ENCODE measurements at regions not wholly inside any gene's neighbourhood (a gene's known extent, or its start where the extent isn't known, plus 50 kb on each side); places are given as distances from the start of the nearest gene placed in this dataset.

GRCh38 chr5:167539747-167540146 is 751.7 kb upstream of the WWC1 start:
- H3K27me3 Mint-ChIP-seq = no peaks in the 10 kb centered on the region
- H3K36me3 Mint-ChIP-seq = no peaks in the 10 kb centered on the region
- no peaks in the 10 kb centered on the region for H3K4me1 Mint-ChIP-seq
- peaks cover 0 to 10% (median 5%) of the 10 kb centered on the region in 3 donors for H3K9me3 Mint-ChIP-seq
- H3K27ac Mint-ChIP-seq = no peak overlapping the region
- no peak overlapping the region for H3K4me3 Mint-ChIP-seq

GRCh38 chr5:167546270-167546669 is 745.2 kb upstream of the WWC1 start:
- no peaks in the 10 kb centered on the region for H3K36me3 Mint-ChIP-seq
- H3K27me3 Mint-ChIP-seq = no peaks in the 10 kb centered on the region
- H3K4me1 Mint-ChIP-seq = no peaks in the 10 kb centered on the region
- H3K9me3 Mint-ChIP-seq = peaks cover 0 to 18% (median 6%) of the 10 kb centered on the region in 3 donors
- no peak overlapping the region for H3K27ac Mint-ChIP-seq
- H3K4me3 Mint-ChIP-seq = no peak overlapping the region

- Mint-ChIP-seq H3K9me3 (peaks cover 2 to 3% (median 2%) of the 10 kb centered on the region in 3 donors), H3K27me3 (no peaks in the 10 kb centered on the region), H3K27ac (no peak overlapping the region), H3K4me3 (no peak overlapping the region), H3K4me1 (no peaks in the 10 kb centered on the region), H3K36me3 (no peaks in the 10 kb centered on the region)
Measured at GRCh38 chr5:167552356-167552755, 739.1 kb upstream of the WWC1 start.

- Mint-ChIP-seq H3K27me3 (no peaks in the 10 kb centered on the region), H3K9me3 (peaks cover 2 to 3% (median 2%) of the 10 kb centered on the region in 3 donors), H3K36me3 (no peaks in the 10 kb centered on the region), H3K4me1 (no peaks in the 10 kb centered on the region), H3K27ac (no peak overlapping the region), H3K4me3 (no peak overlapping the region)
Measured at GRCh38 chr5:167553511-167553910, 737.9 kb upstream of the WWC1 start.

- Mint-ChIP-seq H3K36me3 (no peaks in the 10 kb centered on the region), H3K4me3 (no peak overlapping the region), H3K4me1 (no peaks in the 10 kb centered on the region), H3K9me3 (peaks cover 2 to 3% (median 2%) of the 10 kb centered on the region in 3 donors), H3K27ac (no peak overlapping the region), H3K27me3 (no peaks in the 10 kb centered on the region)
Measured at GRCh38 chr5:167554564-167555290, 736.7 kb upstream of the WWC1 start.

GRCh38 chr5:167555565-167556166 is 735.8 kb upstream of the WWC1 start:
- no peaks in the 10 kb centered on the region for H3K27me3 Mint-ChIP-seq

GRCh38 chr5:167557359-167557758 is 734.1 kb upstream of the WWC1 start:
- Mint-ChIP-seq H3K27ac (no peak overlapping the region), H3K27me3 (no peaks in the 10 kb centered on the region), H3K4me3 (no peak overlapping the region), H3K4me1 (no peaks in the 10 kb centered on the region), H3K9me3 (peaks cover 0 to 4% (median 3%) of the 10 kb centered on the region in 3 donors), H3K36me3 (no peaks in the 10 kb centered on the region)

More at GRCh38 chr5:167555565-167556166, 735.8 kb upstream of the WWC1 start:
- H3K4me3 Mint-ChIP-seq = no peak overlapping the region
- H3K27ac Mint-ChIP-seq = no peak overlapping the region
- H3K36me3 Mint-ChIP-seq = no peaks in the 10 kb centered on the region
- H3K4me1 Mint-ChIP-seq = no peaks in the 10 kb centered on the region
- peaks cover 2 to 3% (median 2%) of the 10 kb centered on the region in 3 donors for H3K9me3 Mint-ChIP-seq

GRCh38 chr5:167561796-167562195 is 729.6 kb upstream of the WWC1 start:
- H3K27me3 Mint-ChIP-seq = no peaks in the 10 kb centered on the region
- H3K36me3 Mint-ChIP-seq = no peaks in the 10 kb centered on the region
- peaks cover 0 to 8% (median 5%) of the 10 kb centered on the region in 3 donors for H3K9me3 Mint-ChIP-seq
- no peaks in the 10 kb centered on the region for H3K4me1 Mint-ChIP-seq
- no peak overlapping the region for H3K27ac Mint-ChIP-seq
- H3K4me3 Mint-ChIP-seq = no peak overlapping the region

GRCh38 chr5:167564275-167564674 is 727.2 kb upstream of the WWC1 start:
- no peaks in the 10 kb centered on the region for H3K36me3 Mint-ChIP-seq
- no peaks in the 10 kb centered on the region for H3K4me1 Mint-ChIP-seq
- no peak overlapping the region for H3K4me3 Mint-ChIP-seq
- H3K27me3 Mint-ChIP-seq = no peaks in the 10 kb centered on the region
- no peak overlapping the region for H3K27ac Mint-ChIP-seq
- H3K9me3 Mint-ChIP-seq = peaks cover 0 to 8% (median 7%) of the 10 kb centered on the region in 3 donors

- Mint-ChIP-seq H3K4me1 (no peaks in the 10 kb centered on the region), H3K36me3 (no peaks in the 10 kb centered on the region), H3K9me3 (peaks cover 0 to 8% (median 8%) of the 10 kb centered on the region in 3 donors), H3K27ac (no peak overlapping the region), H3K4me3 (no peak overlapping the region), H3K27me3 (no peaks in the 10 kb centered on the region)
Measured at GRCh38 chr5:167565189-167565954, 726.1 kb upstream of the WWC1 start.

- peaks cover 0 to 8% (median 6%) of the 10 kb centered on the region in 3 donors for H3K9me3 Mint-ChIP-seq
Measured at GRCh38 chr5:167570431-167570830, 721.0 kb upstream of the WWC1 start.

GRCh38 chr5:167571824-167572223 is 719.6 kb upstream of the WWC1 start:
- H3K27ac Mint-ChIP-seq = no peak overlapping the region

More at GRCh38 chr5:167570431-167570830, 721.0 kb upstream of the WWC1 start:
- Mint-ChIP-seq H3K4me1 (peaks cover 0 to 3% (median 0%) of the 10 kb centered on the region in 3 donors), H3K36me3 (no peaks in the 10 kb centered on the region), H3K27ac (no peak overlapping the region), H3K27me3 (peaks cover 4% of the 10 kb centered on the region), H3K4me3 (no peak overlapping the region)

GRCh38 chr5:167573370-167574127 is 717.9 kb upstream of the WWC1 start:
- Mint-ChIP-seq H3K9me3 (peaks cover 0 to 6% (median 3%) of the 10 kb centered on the region in 3 donors), H3K27ac (no peak overlapping the region), H3K4me1 (peaks cover 0 to 3% (median 0%) of the 10 kb centered on the region in 3 donors), H3K36me3 (no peaks in the 10 kb centered on the region), H3K4me3 (no peak overlapping the region), H3K27me3 (peaks cover 4% of the 10 kb centered on the region)

More at GRCh38 chr5:167571824-167572223, 719.6 kb upstream of the WWC1 start:
- Mint-ChIP-seq H3K36me3 (no peaks in the 10 kb centered on the region), H3K27me3 (peaks cover 4% of the 10 kb centered on the region), H3K9me3 (peaks cover 0 to 6% (median 3%) of the 10 kb centered on the region in 3 donors), H3K4me3 (no peak overlapping the region), H3K4me1 (peaks cover 0 to 3% (median 0%) of the 10 kb centered on the region in 3 donors)

- no peaks in the 10 kb centered on the region for H3K36me3 Mint-ChIP-seq
- H3K9me3 Mint-ChIP-seq = peaks cover 0 to 6% (median 0%) of the 10 kb centered on the region in 3 donors
- H3K4me1 Mint-ChIP-seq = peaks cover 0 to 3% (median 0%) of the 10 kb centered on the region in 3 donors
- peaks cover 4% of the 10 kb centered on the region for H3K27me3 Mint-ChIP-seq
- no peak overlapping the region for H3K27ac Mint-ChIP-seq
- no peak overlapping the region for H3K4me3 Mint-ChIP-seq
Measured at GRCh38 chr5:167574464-167574863, 717.0 kb upstream of the WWC1 start.

Data from IgD-negative memory B cell (primary cell).